K562 (cell line): ENCODE measurements at regions not wholly inside any gene's neighbourhood (a gene's known extent, or its start where the extent isn't known, plus 50 kb on each side); places are given as distances from the start of the nearest gene placed in this dataset.

Source experiments
- ATAC-seq: fragments of 200-7000 bp; cut with Tn5 transposase; 3 replicates; pipeline ENCODE4 v1.9.1; 2020; ENCODE audit warnings: moderate library complexity
- BruUV-seq: library from RNA; stranded (reverse); fragments of 400-500 nt; replicated peaks from 2 replicates; lab custom pipeline; 2021; lab: Mats Ljungman, UMichigan
- CTCF ChIA-PET: fragments of 300-600 bp; formaldehyde crosslinking; extraction: SDS; loops from one replicate; lab custom pipeline; 2021; ENCODE audit warnings: low intra/inter-chr PET ratio; lab: Yijun Ruan, JAX
- POLR2A ChIA-PET: fragments of 300-600, 350-650 bp; sonication (Branson Sonifier 250); formaldehyde crosslinking; extraction: SDS; loops from one replicate; lab custom pipeline; 2021; ENCODE audit warnings: antibody characterized with exemption, inconsistent platforms; lab: Yijun Ruan, JAX
- DNase-seq, 4 experiments: peaks; one replicate each; pipeline versions ENCODE4 v3.0.0 to v3.0.0-alpha.2; 2011 to 2018; ENCODE audit warnings: low spot score in 3 of 4, mixed read lengths in 3 of 4; ENCODE audit errors: extremely low read depth in 1 of 4
- FAIRE-seq: peaks from 2 replicates; lab custom pipeline; 2011; peaks lifted over from hg19 to GRCh38; lab: Jason Lieb, UNC
- H2AFZ ChIP-seq: 2 replicates; pipeline ENCODE4 v1.6.0; 2011; ENCODE audit warnings: low read depth, low read length, control low read depth, inconsistent platforms
- H3K27ac ChIP-seq: fragments of 200-600 bp; 3 replicates; pipeline ENCODE4 v1.8.0; 2011; ENCODE audit warnings: low read depth, mild to moderate bottlenecking, control low read depth, inconsistent platforms, low read length, moderate library complexity, mixed read lengths; ENCODE audit errors: extremely low read depth
- H3K27me3 ChIP-seq, 2 experiments: fragments of 300-600 bp in 1 of 2; 2 replicates in 1 of 2; 3 replicates in 1 of 2; pipeline versions ENCODE4 v1.6.0 to v1.8.0; 2011; ENCODE audit warnings: inconsistent platforms in 2 of 2, low read length in 2 of 2, mild to moderate bottlenecking in 1 of 2, mixed read lengths in 1 of 2, moderate library complexity in 1 of 2; ENCODE audit not compliant: control insufficient read depth in 2 of 2, insufficient read depth in 2 of 2
- H3K36me3 ChIP-seq: fragments of 300-600 bp; 3 replicates; pipeline ENCODE4 v1.8.0; 2011; ENCODE audit warnings: mild to moderate bottlenecking, low read length, inconsistent platforms; ENCODE audit not compliant: control insufficient read depth, insufficient read depth
- H3K4me1 ChIP-seq, 2 experiments: fragments of 200-600 bp in 1 of 2; replicated peaks in 1 of 2; 2 replicates in 1 of 2; 3 replicates in 1 of 2; pipeline versions ENCODE4 v1.5.1 to v1.8.0; 2011; ENCODE audit warnings: inconsistent platforms in 2 of 2, low read length in 2 of 2, mild to moderate bottlenecking in 1 of 2, mixed read lengths in 1 of 2, moderate library complexity in 1 of 2; ENCODE audit not compliant: control insufficient read depth in 2 of 2, insufficient read depth in 2 of 2
- H3K4me2 ChIP-seq: 2 replicates; pipeline ENCODE4 v1.6.1; 2011; ENCODE audit warnings: low read length, control low read depth, inconsistent platforms, mixed read lengths; ENCODE audit not compliant: insufficient read depth
- H3K4me3 ChIP-seq: fragments of 200-600 bp; sonication (generic), shearing (Covaris generic); 2 replicates; pipeline ENCODE4 v1.5.1; 2016; ENCODE audit warnings: control low read depth, inconsistent platforms
- H3K79me2 ChIP-seq: fragments of 200-600 bp; 3 replicates; pipeline ENCODE4 v1.8.0; 2011; ENCODE audit warnings: low read length, inconsistent platforms; ENCODE audit not compliant: control insufficient read depth, insufficient read depth
- H3K9ac ChIP-seq, 2 experiments: 2 replicates each; pipeline versions ENCODE4 v1.6.0 to v1.6.1; 2011; ENCODE audit warnings: low read depth in 2 of 2, low read length in 2 of 2, control low read depth in 1 of 2, inconsistent platforms in 1 of 2, mild to moderate bottlenecking in 1 of 2, mixed read lengths in 1 of 2; ENCODE audit not compliant: insufficient read depth in 1 of 2
- H3K9me1 ChIP-seq: one replicate; pipeline ENCODE4 v1.6.0; 2011; ENCODE audit warnings: inconsistent platforms, mild to moderate bottlenecking, low read length, moderate library complexity; ENCODE audit not compliant: control insufficient read depth, insufficient read depth
- H3K9me3 ChIP-seq: replicated peaks from 2 replicates; pipeline ENCODE4 v1.5.1; 2011; ENCODE audit warnings: low read depth, low read length, inconsistent platforms; ENCODE audit not compliant: control insufficient read depth, insufficient read depth
- H4K20me1 ChIP-seq: replicated peaks from 2 replicates; pipeline ENCODE4 v1.6.1; 2011; ENCODE audit warnings: low read length, inconsistent platforms, mixed read lengths; ENCODE audit not compliant: control insufficient read depth, insufficient read depth
- MCM2 ChIP-seq: fragments of 450-650 bp; IDR thresholded peaks from 2 replicates; pipeline ENCODE4 v1.6.1; 2017; ENCODE audit warnings: low read depth, mild to moderate bottlenecking
- MCM5 ChIP-seq: fragments of 450-650 bp; IDR thresholded peaks from 2 replicates; pipeline ENCODE4 v1.6.1; 2016; ENCODE audit warnings: low read depth
- MGA ChIP-seq: fragments of 450-650 bp; IDR thresholded peaks from 2 replicates; pipeline ENCODE4 v1.6.1; 2016; ENCODE audit warnings: mild to moderate bottlenecking, moderate library complexity
- SMARCC2 ChIP-seq: fragments of 450-650 bp; IDR thresholded peaks from 2 replicates; pipeline ENCODE4 v1.6.1; 2017; ENCODE audit warnings: antibody characterized with exemption, moderate library complexity, mild to moderate bottlenecking, low read depth
- WGBS: fragments of 100-300 bp; shearing (Covaris generic); methylation state at CpG from one replicate; pipeline ENCODE4 v1.1.6; 2016; ENCODE audit warnings: low coverage, mixed read lengths; ENCODE audit not compliant: insufficient coverage; ENCODE audit errors: missing lambda C conversion rate; 5-methylcytosine and 5-hydroxymethylcytosine counted together
- in situ Hi-C: fragments of 300-500 bp; cut with MboI; formaldehyde crosslinking; loops from 4 replicates; pipeline ENCODE4 v1.15.0; 2018; ENCODE audit warnings: inconsistent platforms, mixed read lengths
- intact Hi-C: fragments of 100-400 bp; cut with micrococcal nuclease; formaldehyde crosslinking; loops from 2 replicates; pipeline ENCODE4 v1.14.2; 2022
- TF ChIP-seq, protein P1 (sequence below): fragments of 450-650 bp; IDR thresholded peaks from 2 replicates; pipeline ENCODE4 v1.6.1; 2018; ENCODE audit warnings: mild to moderate bottlenecking, low read depth; ENCODE audit not compliant: partially characterized antibody
- TF ChIP-seq, protein P2 (sequence below): sonication (generic); formaldehyde crosslinking; IDR thresholded peaks from 2 replicates; pipeline ENCODE4 v1.8.1; 2023; ENCODE audit warnings: mild to moderate bottlenecking, missing genetic modification reagents, moderate library complexity
- TF ChIP-seq, protein P3 (sequence below): fragments of 450-650 bp; formaldehyde crosslinking; IDR thresholded peaks from 2 replicates; pipeline ENCODE4 v1.4.0; 2020; ENCODE audit warnings: mild to moderate bottlenecking, mixed read lengths

DNA sequence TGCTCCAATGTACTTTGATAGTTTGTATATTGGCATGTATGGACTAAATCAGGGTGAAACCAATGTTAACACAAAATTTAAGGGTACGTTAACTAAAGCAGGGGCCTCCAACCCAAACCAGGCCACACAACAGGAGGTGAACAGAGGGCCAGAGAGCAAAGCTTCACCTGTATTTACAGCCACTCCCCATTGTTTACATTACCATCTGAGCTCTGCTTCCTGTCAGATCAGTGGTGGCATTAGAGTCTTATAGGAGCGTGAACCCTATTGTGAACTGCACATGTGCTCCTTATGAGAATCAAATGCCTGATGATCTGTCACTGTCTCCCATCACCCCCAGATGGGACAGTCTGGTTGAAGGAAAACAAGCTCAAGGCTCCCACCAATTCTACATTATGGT lies 62.0 kb upstream of the SCIN start:
- H3K9me3 ChIP-seq: no peaks in the 10 kb centered on the region
- peak; percentile 15 for FAIRE-seq
- CTCF ChIA-PET: no interaction called here
- ATAC-seq: no peak
- no peaks in the 10 kb centered on the region for H4K20me1 ChIP-seq
- H3K4me2 ChIP-seq: no peak overlapping the region
- WGBS: 56% methylated on average over 2 of the region's 2 CpGs
- no peak overlapping the region for H3K4me3 ChIP-seq
- H3K79me2 ChIP-seq: no peaks in the 10 kb centered on the region
- POLR2A ChIA-PET: interaction anchor here (0.8 kb wide), 1 partner anchor 759 kb away, joined by 3 read pairs; no protein-coding TSS in a partner anchor
- intact Hi-C loops: no loop called here
- DNase-seq: no peak
- no peak overlapping the region for H2AFZ ChIP-seq
- in situ Hi-C loops: no loop called here
- BruUV-seq: no TSS peak
- H3K9ac ChIP-seq: no peak overlapping the region
- no peaks in the 10 kb centered on the region for H3K36me3 ChIP-seq
- H3K27ac ChIP-seq: no peak overlapping the region
- no peaks in the 10 kb centered on the region for H3K27me3 ChIP-seq
- H3K9me1 ChIP-seq: no peaks in the 10 kb centered on the region
- H3K4me1 ChIP-seq: no peaks in the 10 kb centered on the region
- TF ChIP-seq, protein P1, sequence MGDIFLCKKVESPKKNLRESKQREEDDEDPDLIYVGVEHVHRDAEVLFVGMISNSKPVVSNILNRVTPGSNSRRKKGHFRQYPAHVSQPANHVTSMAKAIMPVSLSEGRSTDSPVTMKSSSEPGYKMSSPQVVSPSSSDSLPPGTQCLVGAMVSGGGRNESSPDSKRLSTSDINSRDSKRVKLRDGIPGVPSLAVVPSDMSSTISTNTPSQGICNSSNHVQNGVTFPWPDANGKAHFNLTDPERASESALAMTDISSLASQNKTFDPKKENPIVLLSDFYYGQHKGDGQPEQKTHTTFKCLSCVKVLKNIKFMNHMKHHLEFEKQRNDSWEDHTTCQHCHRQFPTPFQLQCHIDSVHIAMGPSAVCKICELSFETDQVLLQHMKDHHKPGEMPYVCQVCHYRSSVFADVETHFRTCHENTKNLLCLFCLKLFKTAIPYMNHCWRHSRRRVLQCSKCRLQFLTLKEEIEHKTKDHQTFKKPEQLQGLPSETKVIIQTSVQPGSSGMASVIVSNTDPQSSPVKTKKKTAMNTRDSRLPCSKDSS: no peak
- TF ChIP-seq, protein P2, sequence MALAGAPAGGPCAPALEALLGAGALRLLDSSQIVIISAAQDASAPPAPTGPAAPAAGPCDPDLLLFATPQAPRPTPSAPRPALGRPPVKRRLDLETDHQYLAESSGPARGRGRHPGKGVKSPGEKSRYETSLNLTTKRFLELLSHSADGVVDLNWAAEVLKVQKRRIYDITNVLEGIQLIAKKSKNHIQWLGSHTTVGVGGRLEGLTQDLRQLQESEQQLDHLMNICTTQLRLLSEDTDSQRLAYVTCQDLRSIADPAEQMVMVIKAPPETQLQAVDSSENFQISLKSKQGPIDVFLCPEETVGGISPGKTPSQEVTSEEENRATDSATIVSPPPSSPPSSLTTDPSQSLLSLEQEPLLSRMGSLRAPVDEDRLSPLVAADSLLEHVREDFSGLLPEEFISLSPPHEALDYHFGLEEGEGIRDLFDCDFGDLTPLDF (CRISPR knock-in tag): no peak
- TF ChIP-seq MGA (no peak), SMARCC2 (no peak), MCM5 (no peak), MCM2 (no peak)
- TF ChIP-seq, protein P3, sequence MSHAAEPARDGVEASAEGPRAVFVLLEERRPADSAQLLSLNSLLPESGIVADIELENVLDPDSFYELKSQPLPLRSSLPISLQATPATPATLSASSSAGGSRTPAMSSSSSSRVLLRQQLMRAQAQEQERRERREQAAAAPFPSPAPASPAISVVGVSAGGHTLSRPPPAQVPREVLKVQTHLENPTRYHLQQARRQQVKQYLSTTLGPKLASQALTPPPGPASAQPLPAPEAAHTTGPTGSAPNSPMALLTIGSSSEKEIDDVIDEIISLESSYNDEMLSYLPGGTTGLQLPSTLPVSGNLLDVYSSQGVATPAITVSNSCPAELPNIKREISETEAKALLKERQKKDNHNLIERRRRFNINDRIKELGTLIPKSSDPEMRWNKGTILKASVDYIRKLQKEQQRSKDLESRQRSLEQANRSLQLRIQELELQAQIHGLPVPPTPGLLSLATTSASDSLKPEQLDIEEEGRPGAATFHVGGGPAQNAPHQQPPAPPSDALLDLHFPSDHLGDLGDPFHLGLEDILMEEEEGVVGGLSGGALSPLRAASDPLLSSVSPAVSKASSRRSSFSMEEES: no peak
